ENCODE measurements at regions not wholly inside any gene's neighbourhood (a gene's known extent, or its start where the extent isn't known, plus 50 kb on each side); places are given as distances from the start of the nearest gene placed in this dataset.

GRCh38 chr15:68501616-68502015, 69.7 kb upstream of the ITGA11 start:
- Mint-ChIP-seq H3K36me3 (ENCODE audit: low read depth) (no peaks in the 10 kb centered on the region), H3K9me3 (no peaks in the 10 kb centered on the region), H3K4me1 (peaks cover 55% of the 10 kb centered on the region), H3K27ac (peak overlapping the region in 1 of 3 experiments; percentile 78), H3K4me3 (no peak overlapping the region), H3K27me3 (ENCODE audit: low read depth) (peaks cover 5% of the 10 kb centered on the region)
- TF ChIP-seq, protein P1, sequence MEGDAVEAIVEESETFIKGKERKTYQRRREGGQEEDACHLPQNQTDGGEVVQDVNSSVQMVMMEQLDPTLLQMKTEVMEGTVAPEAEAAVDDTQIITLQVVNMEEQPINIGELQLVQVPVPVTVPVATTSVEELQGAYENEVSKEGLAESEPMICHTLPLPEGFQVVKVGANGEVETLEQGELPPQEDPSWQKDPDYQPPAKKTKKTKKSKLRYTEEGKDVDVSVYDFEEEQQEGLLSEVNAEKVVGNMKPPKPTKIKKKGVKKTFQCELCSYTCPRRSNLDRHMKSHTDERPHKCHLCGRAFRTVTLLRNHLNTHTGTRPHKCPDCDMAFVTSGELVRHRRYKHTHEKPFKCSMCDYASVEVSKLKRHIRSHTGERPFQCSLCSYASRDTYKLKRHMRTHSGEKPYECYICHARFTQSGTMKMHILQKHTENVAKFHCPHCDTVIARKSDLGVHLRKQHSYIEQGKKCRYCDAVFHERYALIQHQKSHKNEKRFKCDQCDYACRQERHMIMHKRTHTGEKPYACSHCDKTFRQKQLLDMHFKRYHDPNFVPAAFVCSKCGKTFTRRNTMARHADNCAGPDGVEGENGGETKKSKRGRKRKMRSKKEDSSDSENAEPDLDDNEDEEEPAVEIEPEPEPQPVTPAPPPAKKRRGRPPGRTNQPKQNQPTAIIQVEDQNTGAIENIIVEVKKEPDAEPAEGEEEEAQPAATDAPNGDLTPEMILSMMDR (IDR thresholded peaks at IDR 0.05; ENCODE audit: unreplicated experiment in 3 of 3) = no peak

DNA sequence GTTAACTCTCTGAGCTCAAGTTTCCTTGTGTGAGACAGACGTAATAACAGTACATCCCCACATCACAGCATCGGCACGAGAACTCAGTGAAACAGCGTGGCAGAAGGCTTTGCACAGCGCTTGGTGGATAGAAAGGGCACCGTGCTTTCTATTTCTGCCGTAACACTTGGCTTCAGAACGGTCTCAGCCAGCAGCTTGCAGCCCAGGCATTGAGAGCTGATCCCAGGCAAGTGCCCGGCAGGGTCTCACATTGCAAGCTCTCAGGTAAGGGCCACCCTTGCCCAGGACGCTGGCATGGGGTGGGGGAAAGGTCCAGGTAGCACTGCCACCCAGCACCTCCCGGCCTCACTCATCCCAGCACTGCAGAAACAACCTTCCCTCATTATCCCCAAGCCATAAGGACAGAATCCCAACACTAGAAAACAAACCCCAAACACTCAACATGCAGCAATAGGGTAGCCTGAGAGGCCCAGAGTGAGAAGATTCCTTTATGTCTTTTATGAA, 70.5 kb upstream of the ITGA11 start:
- H3K36me3 Mint-ChIP-seq (ENCODE audit: low read depth) = no peaks in the 10 kb centered on the region
- no peaks in the 10 kb centered on the region for H3K9me3 Mint-ChIP-seq
- peaks cover 5% of the 10 kb centered on the region for H3K27me3 Mint-ChIP-seq (ENCODE audit: low read depth)
- H3K27ac Mint-ChIP-seq = peak overlapping the region; percentile 6 to 79 (median 78)
- TF ChIP-seq, protein P1 (IDR thresholded peaks at IDR 0.05; ENCODE audit: unreplicated experiment in 3 of 3) = no peak
- H3K4me3 Mint-ChIP-seq = no peak overlapping the region
- H3K4me1 Mint-ChIP-seq = peaks cover 60% of the 10 kb centered on the region

DNA sequence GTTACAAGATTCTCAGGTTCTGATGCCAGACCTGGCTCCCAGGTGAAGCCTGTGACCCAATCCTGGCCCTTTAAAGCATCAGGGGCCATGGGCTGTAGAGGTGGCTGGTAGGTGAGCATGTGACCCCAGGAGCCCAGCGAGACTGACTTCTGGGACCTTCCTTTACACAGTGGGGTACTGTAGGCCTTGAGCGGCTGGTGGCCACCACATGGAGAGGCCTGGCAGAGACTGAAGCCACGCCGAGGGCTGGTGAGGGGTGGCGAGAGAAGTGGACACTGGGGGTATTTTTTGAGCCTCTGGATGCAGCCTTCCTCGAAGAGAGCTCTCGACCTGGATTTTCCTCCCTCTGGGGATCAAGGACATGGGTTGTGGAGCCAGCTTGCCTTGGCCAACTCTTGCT, 71.2 kb upstream of the ITGA11 start:
- Mint-ChIP-seq H3K4me3 (no peak overlapping the region), H3K27ac (peak overlapping the region in 2 of 3 experiments; percentile 79 to 87), H3K36me3 (ENCODE audit: low read depth) (no peaks in the 10 kb centered on the region)

GRCh38 chr15:68503791-68504680, 72.1 kb upstream of the ITGA11 start:
- Mint-ChIP-seq H3K9me3 (no peaks in the 10 kb centered on the region), H3K36me3 (ENCODE audit: low read depth) (no peaks in the 10 kb centered on the region), H3K4me3 (peak overlapping the region in 2 of 3 experiments; percentile 2 to 14), H3K27ac (peak overlapping the region; percentile 75 to 87 (median 79)), H3K4me1 (peaks cover 64% of the 10 kb centered on the region), H3K27me3 (ENCODE audit: low read depth) (peaks cover 5% of the 10 kb centered on the region)
- TF ChIP-seq, protein P1 (IDR thresholded peaks at IDR 0.05; ENCODE audit: unreplicated experiment in 3 of 3) = no peak

More for the DNA sequence above, 71.2 kb upstream of the ITGA11 start:
- Mint-ChIP-seq H3K27me3 (ENCODE audit: low read depth) (peaks cover 5% of the 10 kb centered on the region), H3K9me3 (no peaks in the 10 kb centered on the region), H3K4me1 (peaks cover 60% of the 10 kb centered on the region)
- TF ChIP-seq, protein P1 (IDR thresholded peaks at IDR 0.05; ENCODE audit: unreplicated experiment in 3 of 3) = no peak

- TF ChIP-seq, protein P1 (IDR thresholded peaks at IDR 0.05; ENCODE audit: unreplicated experiment in 3 of 3) = no peak
Measured at GRCh38 chr15:68504681-68505170, 72.8 kb upstream of the ITGA11 start.

More at GRCh38 chr15:68504681-68505170, 72.8 kb upstream of the ITGA11 start:
- Mint-ChIP-seq H3K27me3 (ENCODE audit: low read depth) (peaks cover 5% of the 10 kb centered on the region), H3K9me3 (no peaks in the 10 kb centered on the region), H3K36me3 (ENCODE audit: low read depth) (no peaks in the 10 kb centered on the region), H3K27ac (peak overlapping the region; percentile 75 to 87 (median 79)), H3K4me1 (peaks cover 65% of the 10 kb centered on the region), H3K4me3 (peak overlapping the region in 2 of 3 experiments; percentile 2 to 14)
